ENCODE measurements at regions not wholly inside any gene's neighbourhood (a gene's known extent, or its start where the extent isn't known, plus 50 kb on each side); places are given as distances from the start of the nearest gene placed in this dataset.

DNA sequence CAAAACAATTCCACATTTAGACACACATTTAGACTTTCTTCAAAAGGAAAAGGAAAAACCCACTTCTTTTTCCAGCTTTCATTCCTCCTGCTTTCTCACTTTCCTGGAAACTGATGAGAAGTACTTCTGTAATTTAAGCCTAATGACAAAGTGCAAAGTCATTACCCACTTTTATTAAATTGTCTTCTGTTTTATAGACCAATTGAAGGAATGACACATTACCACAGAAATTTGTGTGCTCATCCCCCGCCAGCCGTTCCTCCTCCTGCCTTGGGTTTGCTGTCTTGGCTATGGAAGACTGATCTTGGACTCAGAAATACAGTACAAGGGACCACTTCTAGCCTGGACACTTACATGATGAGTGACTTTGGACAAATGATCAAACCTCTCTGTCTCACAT lies 717.8 kb downstream of the SORCS3 start:
- Histone ChIP-seq H3K27me3 (replicated peaks; ENCODE audit: insufficient read depth, low read length) (no peaks in the 10 kb centered on the region), H4K20me1 (ENCODE audit: insufficient read depth, low read length) (no peaks in the 10 kb centered on the region), H3K27ac (ENCODE audit: low read length) (no peak overlapping the region), H3K4me2 (ENCODE audit: low read depth, low read length) (no peak overlapping the region), H3K9me3 (replicated peaks; ENCODE audit: insufficient read depth, low read length) (no peaks in the 10 kb centered on the region), H3K9ac (ENCODE audit: low read length) (no peak overlapping the region), H3K4me3 (ENCODE audit: low read length) (no peak overlapping the region), H3F3A (ENCODE audit: insufficient read depth, low read length) (no peaks in the 10 kb centered on the region), H3K36me3 (replicated peaks; ENCODE audit: insufficient read depth, low read length) (no peaks in the 10 kb centered on the region), H2AFZ (ENCODE audit: low read length) (no peak overlapping the region), H3K4me1 (ENCODE audit: low read length) (no peaks in the 10 kb centered on the region), H3K9me2 (replicated peaks; ENCODE audit: insufficient read depth, low read length) (no peaks in the 10 kb centered on the region), H3K79me2 (ENCODE audit: low read length) (no peaks in the 10 kb centered on the region)
- no peak for TF ChIP-seq EZH2phosphoT487 (IDR thresholded peaks at IDR 0.05; ENCODE audit: low read length)
- no peak for TF ChIP-seq EZH2 (optimal IDR thresholded peaks at IDR 0.05; ENCODE audit: low read depth, low read length)
- TF ChIP-seq CTCF (IDR thresholded peaks at IDR 0.05; ENCODE audit: low read length), result no peak
- DNase-seq, result no peak

DNA sequence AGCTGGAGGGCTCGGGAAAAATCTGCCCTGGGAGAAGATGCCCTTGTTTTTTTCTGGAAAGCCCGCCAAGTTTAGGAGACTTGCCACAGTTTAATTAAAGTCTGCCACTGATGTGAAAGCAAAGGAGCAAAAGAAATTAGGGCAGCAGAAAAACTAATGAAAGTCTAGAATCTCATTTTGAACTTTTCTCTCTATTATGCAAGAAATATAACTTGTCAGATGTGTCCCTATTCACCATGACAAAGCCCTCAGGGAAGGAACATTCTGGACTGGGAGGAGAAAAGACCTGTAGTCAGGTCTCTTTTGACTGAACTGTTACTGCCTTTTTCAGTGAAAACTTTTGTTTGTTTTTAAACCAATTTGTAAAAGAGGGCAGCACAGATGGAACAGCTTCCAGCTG lies 715.5 kb downstream of the SORCS3 start:
- no peaks in the 10 kb centered on the region for H3K9me2 ChIP-seq (replicated peaks; ENCODE audit: insufficient read depth, low read length)
- no peak overlapping the region for H3K27ac ChIP-seq (ENCODE audit: low read length)
- H4K20me1 ChIP-seq (ENCODE audit: insufficient read depth, low read length), result no peaks in the 10 kb centered on the region
- 0 out of 2 replicates have a peak, but pooled peaks cover 9% of the 10 kb centered on the region for H3K4me1 ChIP-seq (ENCODE audit: low read length)
- no peaks in the 10 kb centered on the region for H3F3A ChIP-seq (ENCODE audit: insufficient read depth, low read length)
- no peak for DNase-seq
- TF ChIP-seq CTCF (IDR thresholded peaks at IDR 0.05; ENCODE audit: low read length) (no peak), EZH2phosphoT487 (IDR thresholded peaks at IDR 0.05; ENCODE audit: low read length) (no peak), EZH2 (optimal IDR thresholded peaks at IDR 0.05; ENCODE audit: low read depth, low read length) (no peak)
- no peak overlapping the region for H3K4me3 ChIP-seq (ENCODE audit: low read length)
- no peaks in the 10 kb centered on the region for H3K27me3 ChIP-seq (replicated peaks; ENCODE audit: insufficient read depth, low read length)
- H3K36me3 ChIP-seq (replicated peaks; ENCODE audit: insufficient read depth, low read length), result no peaks in the 10 kb centered on the region
- no peak overlapping the region for H3K9ac ChIP-seq (ENCODE audit: low read length)
- H3K4me2 ChIP-seq (ENCODE audit: low read depth, low read length), result no peak overlapping the region
- H2AFZ ChIP-seq (ENCODE audit: low read length), result no peak overlapping the region
- H3K9me3 ChIP-seq (replicated peaks; ENCODE audit: insufficient read depth, low read length), result no peaks in the 10 kb centered on the region
- H3K79me2 ChIP-seq (ENCODE audit: low read length), result no peaks in the 10 kb centered on the region

GRCh38 chr10:105354010-105354409 lies 712.9 kb downstream of the SORCS3 start:
- H4K20me1 ChIP-seq (ENCODE audit: insufficient read depth, low read length), result no peaks in the 10 kb centered on the region
- H3F3A ChIP-seq (ENCODE audit: insufficient read depth, low read length), result no peaks in the 10 kb centered on the region
- 0 out of 2 replicates have a peak, but pooled peaks cover 9% of the 10 kb centered on the region for H3K4me1 ChIP-seq (ENCODE audit: low read length)
- H3K9ac ChIP-seq (ENCODE audit: low read length), result no peak overlapping the region
- no peak overlapping the region for H3K27ac ChIP-seq (ENCODE audit: low read length)
- no peak overlapping the region for H2AFZ ChIP-seq (ENCODE audit: low read length)
- no peak overlapping the region for H3K4me3 ChIP-seq (ENCODE audit: low read length)
- no peaks in the 10 kb centered on the region for H3K9me2 ChIP-seq (replicated peaks; ENCODE audit: insufficient read depth, low read length)
- no peak for TF ChIP-seq EZH2phosphoT487 (IDR thresholded peaks at IDR 0.05; ENCODE audit: low read length)
- TF ChIP-seq EZH2 (optimal IDR thresholded peaks at IDR 0.05; ENCODE audit: low read depth, low read length), result no peak
- no peak for TF ChIP-seq CTCF (IDR thresholded peaks at IDR 0.05; ENCODE audit: low read length)
- no peak for DNase-seq
- no peaks in the 10 kb centered on the region for H3K9me3 ChIP-seq (replicated peaks; ENCODE audit: insufficient read depth, low read length)
- H3K79me2 ChIP-seq (ENCODE audit: low read length), result no peaks in the 10 kb centered on the region
- no peak overlapping the region for H3K4me2 ChIP-seq (ENCODE audit: low read depth, low read length)
- H3K27me3 ChIP-seq (replicated peaks; ENCODE audit: insufficient read depth, low read length), result no peaks in the 10 kb centered on the region
- H3K36me3 ChIP-seq (replicated peaks; ENCODE audit: insufficient read depth, low read length), result no peaks in the 10 kb centered on the region

Measured in MM.1S (cell line).